Breast epithelium (tissue), 3 donors: ENCODE measurements at regions not wholly inside any gene's neighbourhood (a gene's known extent, or its start where the extent isn't known, plus 50 kb on each side); places are given as distances from the start of the nearest gene placed in this dataset.

Experiments
- POLR2A ChIP-seq: fragments of 450-650 bp; IDR thresholded peaks from one replicate; pipeline ENCODE4 v1.6.1; 2016; ENCODE audit warnings: antibody characterized with exemption, mild to moderate bottlenecking, moderate library complexity
- TF ChIP-seq, protein P1 (sequence below), 3 donors: fragments of 450-650 bp; IDR thresholded peaks; one replicate each; pipeline ENCODE4 v1.5.1; 2016 to 2017; ENCODE audit warnings: antibody characterized with exemption in 3 of 3, mild to moderate bottlenecking in 3 of 3, moderate library complexity in 3 of 3

- no peak for TF ChIP-seq POLR2A
- TF ChIP-seq, protein P1, sequence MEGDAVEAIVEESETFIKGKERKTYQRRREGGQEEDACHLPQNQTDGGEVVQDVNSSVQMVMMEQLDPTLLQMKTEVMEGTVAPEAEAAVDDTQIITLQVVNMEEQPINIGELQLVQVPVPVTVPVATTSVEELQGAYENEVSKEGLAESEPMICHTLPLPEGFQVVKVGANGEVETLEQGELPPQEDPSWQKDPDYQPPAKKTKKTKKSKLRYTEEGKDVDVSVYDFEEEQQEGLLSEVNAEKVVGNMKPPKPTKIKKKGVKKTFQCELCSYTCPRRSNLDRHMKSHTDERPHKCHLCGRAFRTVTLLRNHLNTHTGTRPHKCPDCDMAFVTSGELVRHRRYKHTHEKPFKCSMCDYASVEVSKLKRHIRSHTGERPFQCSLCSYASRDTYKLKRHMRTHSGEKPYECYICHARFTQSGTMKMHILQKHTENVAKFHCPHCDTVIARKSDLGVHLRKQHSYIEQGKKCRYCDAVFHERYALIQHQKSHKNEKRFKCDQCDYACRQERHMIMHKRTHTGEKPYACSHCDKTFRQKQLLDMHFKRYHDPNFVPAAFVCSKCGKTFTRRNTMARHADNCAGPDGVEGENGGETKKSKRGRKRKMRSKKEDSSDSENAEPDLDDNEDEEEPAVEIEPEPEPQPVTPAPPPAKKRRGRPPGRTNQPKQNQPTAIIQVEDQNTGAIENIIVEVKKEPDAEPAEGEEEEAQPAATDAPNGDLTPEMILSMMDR (IDR thresholded peaks at IDR 0.05): no peak
Observed at GRCh38 chr6:164210323-164210722, 795.8 kb downstream of the QKI start.
